HEK293 (cell line): ENCODE measurements at regions not wholly inside any gene's neighbourhood (a gene's known extent, or its start where the extent isn't known, plus 50 kb on each side); places are given as distances from the start of the nearest gene placed in this dataset.

ENCODE experiments used
- CTCF ChIA-PET: fragments of 350-600 bp; formaldehyde crosslinking; extraction: SDS; loops from one replicate; lab custom pipeline; 2021; ENCODE audit warnings: antibody characterized with exemption; lab: Yijun Ruan, JAX
- POLR2A ChIA-PET: fragments of 300-600 bp; formaldehyde crosslinking; extraction: SDS; loops from one replicate; lab custom pipeline; 2020; ENCODE audit warnings: antibody characterized with exemption, inconsistent platforms; lab: Yijun Ruan, JAX
- H3K27ac ChIP-seq: fragments of 200-500 bp; sonication (Bioruptor generic); 2 replicates; pipeline ENCODE4 v1.5.1; 2014; ENCODE audit warnings: low read depth, low read length, control low read depth, inconsistent platforms; ENCODE audit errors: extremely low read depth
- H3K36me3 ChIP-seq, 2 experiments: fragments of 200-500 bp in 1 of 2; sonication (Bioruptor generic) in 1 of 2; 1 replicate in 1 of 2; 2 replicates in 1 of 2; pipeline ENCODE4 v1.5.1; 2014 to 2017; ENCODE audit warnings: inconsistent platforms in 2 of 2, low read length in 2 of 2; ENCODE audit not compliant: control insufficient read depth in 2 of 2, insufficient read depth in 1 of 2
- H3K4me1 ChIP-seq: fragments of 200-500 bp; sonication (Bioruptor generic); 2 replicates; pipeline ENCODE4 v1.5.1; 2014; ENCODE audit warnings: mild to moderate bottlenecking, low read length, inconsistent platforms; ENCODE audit not compliant: control insufficient read depth, insufficient read depth
- H3K4me3 ChIP-seq: 2 replicates; pipeline ENCODE4 v1.5.1; 2011; ENCODE audit warnings: low read depth, mild to moderate bottlenecking, control low read depth, low read length, moderate library complexity
- H3K9me3 ChIP-seq: fragments of 200-500 bp; sonication (Bioruptor generic); 2 replicates; pipeline ENCODE4 v1.5.1; 2014; ENCODE audit warnings: low read depth, low read length, inconsistent platforms; ENCODE audit not compliant: control insufficient read depth, insufficient read depth
- EGR2 ChIP-seq: fragments of 450-650 bp; formaldehyde crosslinking; IDR thresholded peaks from 2 replicates; pipeline ENCODE4 v1.5.1; 2016; ENCODE audit warnings: low read depth, missing biosample characterization, missing genetic modification characterization
- PBX3 ChIP-seq: sonication (generic); formaldehyde crosslinking; IDR thresholded peaks from 2 replicates; pipeline ENCODE4 v1.8.1; 2022; ENCODE audit warnings: mild to moderate bottlenecking, moderate library complexity, missing genetic modification reagents
- PRDM1 ChIP-seq: fragments of 450-650 bp; formaldehyde crosslinking; IDR thresholded peaks from 2 replicates; pipeline ENCODE4; 2016; ENCODE audit warnings: missing biosample characterization, missing genetic modification characterization
- SALL2 ChIP-seq: fragments of 450-650 bp; formaldehyde crosslinking; IDR thresholded peaks from 2 replicates; pipeline ENCODE4 v1.5.0; 2017; ENCODE audit warnings: missing biosample characterization, mild to moderate bottlenecking, missing genetic modification characterization, borderline replicate concordance
- ZBTB11 ChIP-seq: fragments of 450-650 bp; formaldehyde crosslinking; conservative IDR thresholded peaks from 2 replicates; pipeline ENCODE4 v1.5.1; 2016; ENCODE audit warnings: low read depth, missing biosample characterization, missing genetic modification characterization
- ZBTB26 ChIP-seq: fragments of 450-650 bp; formaldehyde crosslinking; optimal IDR thresholded peaks from 2 replicates; pipeline ENCODE3; 2016; ENCODE audit warnings: missing biosample characterization, mild to moderate bottlenecking, missing genetic modification characterization
- ZNF114 ChIP-seq: fragments of 450-650 bp; formaldehyde crosslinking; IDR thresholded peaks from 2 replicates; pipeline ENCODE4 v1.5.0; 2017; ENCODE audit warnings: missing biosample characterization, missing genetic modification characterization
- ZNF221 ChIP-seq: fragments of 450-650 bp; formaldehyde crosslinking; IDR thresholded peaks from 2 replicates; pipeline ENCODE4 v1.5.1; 2017; ENCODE audit warnings: missing biosample characterization, missing genetic modification characterization, borderline replicate concordance
- ZNF23 ChIP-seq: fragments of 450-650 bp; formaldehyde crosslinking; IDR thresholded peaks from 2 replicates; pipeline ENCODE4 v1.5.1; 2016; ENCODE audit warnings: missing biosample characterization, missing genetic modification characterization, borderline replicate concordance
- ZNF248 ChIP-seq: fragments of 450-650 bp; formaldehyde crosslinking; IDR thresholded peaks from 2 replicates; pipeline ENCODE4 v1.5.1; 2017; ENCODE audit warnings: missing biosample characterization, missing genetic modification characterization
- ZNF433 ChIP-seq: fragments of 450-650 bp; formaldehyde crosslinking; IDR thresholded peaks from 2 replicates; pipeline ENCODE4 v1.5.1; 2016; ENCODE audit warnings: missing biosample characterization, missing genetic modification characterization, low read depth
- ZNF488 ChIP-seq: fragments of 450-650 bp; formaldehyde crosslinking; IDR thresholded peaks from 2 replicates; pipeline ENCODE4 v1.5.1; 2016; ENCODE audit warnings: missing biosample characterization, missing genetic modification characterization
- ZNF548 ChIP-seq: fragments of 450-650 bp; formaldehyde crosslinking; IDR thresholded peaks from 2 replicates; pipeline ENCODE4 v1.5.1; 2016; ENCODE audit warnings: missing biosample characterization, missing genetic modification characterization
- ZNF561 ChIP-seq: fragments of 450-650 bp; IDR thresholded peaks from 2 replicates; pipeline ENCODE4 v1.5.1; 2018; ENCODE audit warnings: missing biosample characterization, missing genetic modification characterization, borderline replicate concordance
- ZNF610 ChIP-seq: fragments of 450-650 bp; formaldehyde crosslinking; IDR thresholded peaks from 2 replicates; pipeline ENCODE4 v1.5.1; 2016; ENCODE audit warnings: missing biosample characterization, missing genetic modification characterization, borderline replicate concordance
- ZNF639 ChIP-seq: fragments of 450-650 bp; formaldehyde crosslinking; IDR thresholded peaks from 2 replicates; pipeline ENCODE4 v1.5.1; 2016; ENCODE audit warnings: missing biosample characterization, missing genetic modification characterization
- ZNF76 ChIP-seq: fragments of 450-650 bp; formaldehyde crosslinking; IDR thresholded peaks from 2 replicates; pipeline ENCODE4; 2016; ENCODE audit warnings: low read depth, missing biosample characterization, missing genetic modification characterization, borderline replicate concordance
- ZNF768 ChIP-seq: fragments of 450-650 bp; formaldehyde crosslinking; IDR thresholded peaks from 2 replicates; pipeline ENCODE4 v1.5.1; 2018; ENCODE audit warnings: missing biosample characterization, mild to moderate bottlenecking, missing genetic modification characterization
- ZNF785 ChIP-seq: fragments of 450-650 bp; formaldehyde crosslinking; IDR thresholded peaks from 2 replicates; pipeline ENCODE4 v1.5.1; 2016; ENCODE audit warnings: missing biosample characterization, missing genetic modification characterization
- ZSCAN16 ChIP-seq: fragments of 450-650 bp; formaldehyde crosslinking; IDR thresholded peaks from 2 replicates; pipeline ENCODE4 v1.5.1; 2016; ENCODE audit warnings: missing biosample characterization, missing genetic modification characterization
- ZSCAN18 ChIP-seq: fragments of 450-650 bp; formaldehyde crosslinking; IDR thresholded peaks from 2 replicates; pipeline ENCODE4 v1.5.1; 2016; ENCODE audit warnings: missing biosample characterization, missing genetic modification characterization
- ZSCAN4 ChIP-seq: fragments of 450-650 bp; formaldehyde crosslinking; IDR thresholded peaks from 2 replicates; pipeline ENCODE4 v1.5.1; 2017; ENCODE audit warnings: missing biosample characterization, missing genetic modification characterization

GRCh38 chr13:93145199-93145598 is 81.4 kb upstream of the GPC6 start (continued):
- TF ChIP-seq PRDM1: no peak
- TF ChIP-seq ZNF433: no peak

GRCh38 chr13:93146584-93147297 is 79.9 kb upstream of the GPC6 start:
- CTCF ChIA-PET: no interaction called here
- H3K4me3 ChIP-seq: no peak overlapping the region
- H3K9me3 ChIP-seq: no peaks in the 10 kb centered on the region
- H3K4me1 ChIP-seq: no peaks in the 10 kb centered on the region
- no peaks in the 10 kb centered on the region for H3K36me3 ChIP-seq
- no peak for TF ChIP-seq ZSCAN4 (tag by site-specific recombination)
- no peak for TF ChIP-seq ZNF76 (tag by site-specific recombination)
- TF ChIP-seq ZSCAN18 (tag by site-specific recombination): no peak
- no peak for TF ChIP-seq ZNF548
- TF ChIP-seq ZNF248: no peak
- no peak for TF ChIP-seq ZBTB11 (tag by site-specific recombination)
- TF ChIP-seq EGR2 (tag by site-specific recombination): no peak
- TF ChIP-seq ZNF114 (tag by site-specific recombination): no peak
- TF ChIP-seq ZNF768 (tag by site-specific recombination): no peak
- no peak for TF ChIP-seq ZNF23 (tag by site-specific recombination)
- no peak for TF ChIP-seq SALL2 (tag by site-specific recombination)
- TF ChIP-seq ZNF785: no peak
- TF ChIP-seq ZNF488 (tag by site-specific recombination): no peak
- no peak for TF ChIP-seq PBX3 (CRISPR knock-in tag)
- TF ChIP-seq ZBTB26: no peak
- no peak for TF ChIP-seq ZNF221
- no peak for TF ChIP-seq ZNF639 (tag by site-specific recombination)
- TF ChIP-seq ZSCAN16 (tag by site-specific recombination): no peak
- TF ChIP-seq ZNF561 (tag by site-specific recombination): no peak
- TF ChIP-seq ZNF610: no peak
- H3K27ac ChIP-seq: no peak overlapping the region
- POLR2A ChIA-PET: no interaction called here
